Keratinocyte (primary cell): ENCODE measurements at regions not wholly inside any gene's neighbourhood (a gene's known extent, or its start where the extent isn't known, plus 50 kb on each side); places are given as distances from the start of the nearest gene placed in this dataset.

Experiments used
- DNase-seq: peaks from one replicate; pipeline ENCODE4 v3.0.0-alpha.2; 2011; ENCODE audit warnings: low read depth, missing footprints, low spot score
- FAIRE-seq: peaks from 2 replicates; lab custom pipeline; 2011; peaks lifted over from hg19 to GRCh38; lab: Jason Lieb, UNC
- H2AFZ ChIP-seq: 2 replicates; pipeline ENCODE4 v1.6.0; 2012; ENCODE audit warnings: low read length, control low read depth, inconsistent platforms; ENCODE audit not compliant: control insufficient read depth
- H3K27ac ChIP-seq: 2 replicates; pipeline ENCODE4 v1.5.1; 2011; ENCODE audit warnings: low read length; ENCODE audit not compliant: control insufficient read depth, insufficient read depth
- H3K27me3 ChIP-seq: 3 replicates; pipeline ENCODE4 v1.6.0; 2011; ENCODE audit warnings: low read length; ENCODE audit not compliant: control insufficient read depth, insufficient read depth; ENCODE audit errors: extremely low read depth
- H3K36me3 ChIP-seq, 2 experiments: 2 replicates in 1 of 2; 3 replicates in 1 of 2; pipeline ENCODE4 v1.5.1; 2011; ENCODE audit warnings: low read length in 2 of 2, mild to moderate bottlenecking in 1 of 2; ENCODE audit not compliant: control insufficient read depth in 2 of 2, insufficient read depth in 2 of 2; ENCODE audit errors: extremely low read depth in 1 of 2
- H3K4me1 ChIP-seq: 3 replicates; pipeline ENCODE4 v1.5.1; 2011; ENCODE audit warnings: low read length; ENCODE audit not compliant: control insufficient read depth, insufficient read depth; ENCODE audit errors: extremely low read depth
- H3K4me2 ChIP-seq: 3 replicates; pipeline ENCODE4 v1.6.0; 2011; ENCODE audit warnings: low read depth, low read length; ENCODE audit not compliant: control insufficient read depth, insufficient read depth; ENCODE audit errors: extremely low read depth
- H3K4me3 ChIP-seq, 3 experiments: fragments of 200-600 bp in 1 of 3; sonication (generic) in 1 of 3; 2 replicates in 2 of 3; 3 replicates in 1 of 3; pipeline ENCODE4 v1.5.1; 2011 to 2016; ENCODE audit warnings: low read length in 3 of 3, mild to moderate bottlenecking in 3 of 3, control low read depth in 2 of 3, inconsistent platforms in 1 of 3, low read depth in 1 of 3, mixed read lengths in 1 of 3, mixed run types in 1 of 3, moderate library complexity in 1 of 3; ENCODE audit not compliant: control insufficient read depth in 2 of 3, insufficient read depth in 2 of 3; ENCODE audit errors: extremely low read depth in 1 of 3
- H3K79me2 ChIP-seq: 2 replicates; pipeline ENCODE4 v1.6.0; 2012; ENCODE audit warnings: low read length; ENCODE audit not compliant: control insufficient read depth, insufficient read depth
- H3K9ac ChIP-seq: 3 replicates; pipeline ENCODE4 v1.6.0; 2011; ENCODE audit warnings: low read length; ENCODE audit not compliant: control insufficient read depth, insufficient read depth; ENCODE audit errors: extremely low read depth
- H3K9me1 ChIP-seq: 3 replicates; pipeline ENCODE4 v1.6.0; 2011; ENCODE audit warnings: low read length; ENCODE audit not compliant: control insufficient read depth, insufficient read depth; ENCODE audit errors: extremely low read depth
- H3K9me3 ChIP-seq: 2 replicates; pipeline ENCODE4 v1.5.1; 2012; ENCODE audit warnings: low read depth, low read length; ENCODE audit not compliant: control insufficient read depth
- H4K20me1 ChIP-seq: 3 replicates; pipeline ENCODE4 v1.6.0; 2011; ENCODE audit warnings: low read length; ENCODE audit not compliant: control insufficient read depth, insufficient read depth; ENCODE audit errors: extremely low read depth
- CTCF ChIP-seq, 3 experiments: IDR thresholded peaks in 1 of 3; conservative IDR thresholded peaks in 1 of 3; optimal IDR thresholded peaks in 1 of 3; 2 replicates in 2 of 3; 3 replicates in 1 of 3; pipeline versions ENCODE3 to v1.5.1; 2011; ENCODE audit warnings: low read length in 3 of 3, mild to moderate bottlenecking in 3 of 3, moderate library complexity in 2 of 3, control low read depth in 1 of 3, inconsistent platforms in 1 of 3; ENCODE audit not compliant: insufficient read depth in 2 of 3; ENCODE audit errors: extremely low read depth in 1 of 3
- EZH2 ChIP-seq: IDR thresholded peaks from one replicate; pipeline ENCODE4 v1.6.1; 2012; ENCODE audit warnings: inconsistent platforms, mild to moderate bottlenecking, low read length, moderate library complexity
- dilution Hi-C: fragments of 300-500 bp; cut with MboI; formaldehyde crosslinking; loops from one replicate; pipeline ENCODE4 v1.7.0; 2020; ENCODE audit warnings: low sequenced_read_pairs; ENCODE audit not compliant: extremely low pct_ligation_motif_present

- no peak for FAIRE-seq
Observed at GRCh38 chr14:43316427-43316826, 1190.7 kb downstream of the FSCB start.

GRCh38 chr14:43313719-43314118 is 1193.4 kb downstream of the FSCB start:
- Histone ChIP-seq H3K79me2 (no peaks in the 10 kb centered on the region), H3K27ac (no peak overlapping the region), H3K9me3 (no peaks in the 10 kb centered on the region), H3K9ac (no peak overlapping the region), H3K9me1 (no peaks in the 10 kb centered on the region), H4K20me1 (no peaks in the 10 kb centered on the region), H3K4me3 (no peak overlapping the region), H3K4me2 (no peak overlapping the region), H3K36me3 (no peaks in the 10 kb centered on the region), H2AFZ (no peak overlapping the region), H3K4me1 (no peaks in the 10 kb centered on the region), H3K27me3 (no peaks in the 10 kb centered on the region)
- FAIRE-seq (no peak), DNase-seq (no peak)
- dilution Hi-C loops: no loop called here
- no peak for TF ChIP-seq CTCF (optimal IDR thresholded peaks at IDR 0.05 in 1 of 3, IDR thresholded peaks at IDR 0.05 in 1 of 3, conservative IDR thresholded peaks at IDR 0.05 in 1 of 3; ENCODE audit: extremely low read depth in 1 of 3, insufficient read depth in 2 of 3, low read length in 3 of 3)
- no peak for TF ChIP-seq EZH2

More at GRCh38 chr14:43316427-43316826, 1190.7 kb downstream of the FSCB start:
- H3K9me3 ChIP-seq: no peaks in the 10 kb centered on the region
- H2AFZ ChIP-seq: no peak overlapping the region
- H3K79me2 ChIP-seq: no peaks in the 10 kb centered on the region
- H4K20me1 ChIP-seq: no peaks in the 10 kb centered on the region
- no peaks in the 10 kb centered on the region for H3K9me1 ChIP-seq
- no peak for TF ChIP-seq EZH2
- TF ChIP-seq CTCF (optimal IDR thresholded peaks at IDR 0.05 in 1 of 3, IDR thresholded peaks at IDR 0.05 in 1 of 3, conservative IDR thresholded peaks at IDR 0.05 in 1 of 3; ENCODE audit: extremely low read depth in 1 of 3, insufficient read depth in 2 of 3, low read length in 3 of 3): no peak
- H3K4me2 ChIP-seq: no peak overlapping the region
- H3K4me1 ChIP-seq: no peaks in the 10 kb centered on the region
- no peak overlapping the region for H3K9ac ChIP-seq
- H3K4me3 ChIP-seq: no peak overlapping the region
- DNase-seq: no peak
- dilution Hi-C loops: no loop called here
- H3K36me3 ChIP-seq: no peaks in the 10 kb centered on the region
- H3K27me3 ChIP-seq: no peaks in the 10 kb centered on the region
- H3K27ac ChIP-seq: no peak overlapping the region
